ENCODE measurements at regions not wholly inside any gene's neighbourhood (a gene's known extent, or its start where the extent isn't known, plus 50 kb on each side); places are given as distances from the start of the nearest gene placed in this dataset.

- TF ChIP-seq EZH2phosphoT487 (IDR thresholded peaks at IDR 0.05; ENCODE audit: borderline replicate concordance, low read length) (no peak), CTCF (IDR thresholded peaks at IDR 0.05; ENCODE audit: low read depth, low read length, poor library complexity, severe bottlenecking) (no peak)
- H3K9me3 ChIP-seq (ENCODE audit: control insufficient read depth, insufficient read depth, low read length): 0 out of 2 replicates have a peak, but pooled peaks cover 2% of the 10 kb centered on the region
- no peaks in the 10 kb centered on the region for H3K36me3 ChIP-seq (ENCODE audit: control insufficient read depth, low read length)
- H4K20me1 ChIP-seq (ENCODE audit: control insufficient read depth, insufficient read depth, low read depth, low read length): no peaks in the 10 kb centered on the region
- no peak overlapping the region for H3K4me3 ChIP-seq (ENCODE audit: low read length)
- no peaks in the 10 kb centered on the region for H3K4me1 ChIP-seq (ENCODE audit: control insufficient read depth, low read length)
- H3K27ac ChIP-seq (ENCODE audit: low read depth, low read length): no peak overlapping the region
- no peaks in the 10 kb centered on the region for H3K27me3 ChIP-seq (ENCODE audit: control insufficient read depth, low read length)
- no peaks in the 10 kb centered on the region for H3K79me2 ChIP-seq (ENCODE audit: control insufficient read depth, low read length)
- H3K4me2 ChIP-seq (ENCODE audit: low read length): no peak overlapping the region
- no peaks in the 10 kb centered on the region for H3K9me2 ChIP-seq (replicated peaks; ENCODE audit: control insufficient read depth, low read length)
- H3F3A ChIP-seq (ENCODE audit: control insufficient read depth, insufficient read depth): no peaks in the 10 kb centered on the region
These were observed 412.9 kb downstream of the METTL15 start for GRCh38 chr11:28521075-28521474.

- Histone ChIP-seq H3K36me3 (ENCODE audit: control insufficient read depth, low read length) (no peaks in the 10 kb centered on the region), H3K4me1 (ENCODE audit: control insufficient read depth, low read length) (no peaks in the 10 kb centered on the region), H3K27me3 (ENCODE audit: control insufficient read depth, low read length) (no peaks in the 10 kb centered on the region), H3K79me2 (ENCODE audit: control insufficient read depth, low read length) (no peaks in the 10 kb centered on the region), H3K27ac (ENCODE audit: low read depth, low read length) (no peak overlapping the region), H4K20me1 (ENCODE audit: control insufficient read depth, insufficient read depth, low read depth, low read length) (no peaks in the 10 kb centered on the region), H3K9me3 (ENCODE audit: control insufficient read depth, insufficient read depth, low read length) (no peaks in the 10 kb centered on the region), H3K4me2 (ENCODE audit: low read length) (no peak overlapping the region), H3K9me2 (replicated peaks; ENCODE audit: control insufficient read depth, low read length) (no peaks in the 10 kb centered on the region), H3K4me3 (ENCODE audit: low read length) (no peak overlapping the region), H3F3A (ENCODE audit: control insufficient read depth, insufficient read depth) (no peaks in the 10 kb centered on the region)
- no peak for TF ChIP-seq CTCF (IDR thresholded peaks at IDR 0.05; ENCODE audit: low read depth, low read length, poor library complexity, severe bottlenecking)
These were observed 412.1 kb downstream of the METTL15 start for GRCh38 chr11:28520291-28520690.

- H3K79me2 ChIP-seq (ENCODE audit: control insufficient read depth, low read length): no peaks in the 10 kb centered on the region
- TF ChIP-seq EZH2phosphoT487 (IDR thresholded peaks at IDR 0.05; ENCODE audit: borderline replicate concordance, low read length) (no peak), CTCF (IDR thresholded peaks at IDR 0.05; ENCODE audit: low read depth, low read length, poor library complexity, severe bottlenecking) (no peak)
- no peak overlapping the region for H3K27ac ChIP-seq (ENCODE audit: low read depth, low read length)
- no peaks in the 10 kb centered on the region for H3K9me3 ChIP-seq (ENCODE audit: control insufficient read depth, insufficient read depth, low read length)
- H4K20me1 ChIP-seq (ENCODE audit: control insufficient read depth, insufficient read depth, low read depth, low read length): no peaks in the 10 kb centered on the region
- no peaks in the 10 kb centered on the region for H3K27me3 ChIP-seq (ENCODE audit: control insufficient read depth, low read length)
- H3K4me2 ChIP-seq (ENCODE audit: low read length): no peak overlapping the region
- H3F3A ChIP-seq (ENCODE audit: control insufficient read depth, insufficient read depth): no peaks in the 10 kb centered on the region
- no peaks in the 10 kb centered on the region for H3K9me2 ChIP-seq (replicated peaks; ENCODE audit: control insufficient read depth, low read length)
- H3K4me1 ChIP-seq (ENCODE audit: control insufficient read depth, low read length): no peaks in the 10 kb centered on the region
- no peaks in the 10 kb centered on the region for H3K36me3 ChIP-seq (ENCODE audit: control insufficient read depth, low read length)
- no peak overlapping the region for H3K4me3 ChIP-seq (ENCODE audit: low read length)
These were observed 410.6 kb downstream of the METTL15 start for GRCh38 chr11:28518825-28519224.

GRCh38 chr11:28517621-28518020, 409.4 kb downstream of the METTL15 start:
- Histone ChIP-seq H4K20me1 (ENCODE audit: control insufficient read depth, insufficient read depth, low read depth, low read length) (no peaks in the 10 kb centered on the region), H3K4me2 (ENCODE audit: low read length) (no peak overlapping the region), H3K36me3 (ENCODE audit: control insufficient read depth, low read length) (no peaks in the 10 kb centered on the region), H3K27ac (ENCODE audit: low read depth, low read length) (no peak overlapping the region), H3K9me2 (replicated peaks; ENCODE audit: control insufficient read depth, low read length) (no peaks in the 10 kb centered on the region), H3F3A (ENCODE audit: control insufficient read depth, insufficient read depth) (no peaks in the 10 kb centered on the region), H3K4me1 (ENCODE audit: control insufficient read depth, low read length) (no peaks in the 10 kb centered on the region), H3K27me3 (ENCODE audit: control insufficient read depth, low read length) (no peaks in the 10 kb centered on the region), H3K4me3 (ENCODE audit: low read length) (no peak overlapping the region), H3K9me3 (ENCODE audit: control insufficient read depth, insufficient read depth, low read length) (no peaks in the 10 kb centered on the region; the same call in 1 of the 2 replicates), H3K79me2 (ENCODE audit: control insufficient read depth, low read length) (no peaks in the 10 kb centered on the region)
- TF ChIP-seq EZH2phosphoT487 (IDR thresholded peaks at IDR 0.05; ENCODE audit: borderline replicate concordance, low read length): no peak
- TF ChIP-seq CTCF (IDR thresholded peaks at IDR 0.05; ENCODE audit: low read depth, low read length, poor library complexity, severe bottlenecking): no peak

All from DOHH2 (cell line).